HG02642 (cell line): ENCODE measurements at regions not wholly inside any gene's neighbourhood (a gene's known extent, or its start where the extent isn't known, plus 50 kb on each side); places are given as distances from the start of the nearest gene placed in this dataset.

Experiments used
- ATAC-seq: cut with Tn5 transposase; IDR thresholded peaks from one replicate; pipeline ENCODE4 v1.9.1; 2021; ENCODE audit warnings: mild to moderate bottlenecking; ENCODE audit not compliant: unreplicated experiment, poor library complexity

GRCh38 chr2:176637486-176638166 lies 368.4 kb downstream of the MTX2 start:
- peak; percentile 44 for ATAC-seq

DNA sequence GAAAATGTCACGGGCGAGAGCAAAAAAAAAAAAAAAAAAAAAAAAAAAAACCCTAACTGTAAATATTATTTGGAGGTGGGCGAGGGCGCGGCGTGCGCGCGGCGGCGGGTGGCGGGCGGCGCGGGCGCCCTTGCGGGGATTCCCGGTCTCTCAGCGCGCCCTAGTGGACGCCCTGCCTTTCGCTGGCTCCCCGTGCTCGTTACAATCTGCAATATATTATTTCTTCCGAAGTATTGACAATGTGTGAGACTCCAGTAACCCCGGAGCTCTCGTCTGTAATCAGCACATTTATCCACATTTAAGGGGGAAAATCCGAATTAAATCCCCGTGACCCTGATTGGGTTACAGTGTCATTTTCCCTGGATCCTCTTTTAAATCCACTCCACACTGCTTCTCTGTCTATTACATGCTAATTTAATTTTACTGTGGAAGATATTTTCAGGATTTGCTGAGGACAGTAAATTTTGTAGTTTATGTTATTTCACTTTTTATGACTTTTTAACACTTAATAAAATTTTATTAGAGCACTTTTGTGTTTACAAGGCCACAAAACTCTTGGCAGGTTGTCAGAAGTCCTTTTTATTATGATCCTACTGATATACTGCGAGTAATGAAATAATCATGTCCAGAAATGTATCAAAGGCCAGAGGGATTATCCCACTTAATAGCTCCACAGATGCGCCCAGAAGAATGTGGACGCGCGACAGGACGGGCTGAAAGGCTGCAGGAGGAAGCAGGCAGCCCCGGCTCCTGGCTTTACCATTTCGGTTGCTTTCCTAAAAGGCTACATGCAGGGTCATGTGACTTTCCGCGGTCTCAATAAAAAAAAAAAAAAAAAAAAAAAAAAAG lies 369.1 kb downstream of the MTX2 start:
- peak; percentile 89 for ATAC-seq

DNA sequence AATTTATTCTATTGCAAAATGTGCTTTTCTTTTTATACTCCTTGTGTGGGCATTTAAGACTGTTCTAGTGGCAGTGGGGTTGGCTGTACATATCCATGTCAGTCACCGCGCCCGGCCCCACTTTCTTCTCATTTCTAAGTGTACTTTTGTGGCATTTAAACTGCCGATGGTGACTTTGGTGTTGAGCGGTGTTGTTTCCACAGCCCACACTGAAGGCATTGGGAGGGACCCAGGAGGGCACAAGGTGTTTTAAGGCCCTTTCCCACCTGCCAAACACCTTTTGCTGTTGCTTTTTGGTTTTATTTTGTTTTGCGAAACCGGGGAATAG lies 369.7 kb downstream of the MTX2 start:
- ATAC-seq = no peak

DNA sequence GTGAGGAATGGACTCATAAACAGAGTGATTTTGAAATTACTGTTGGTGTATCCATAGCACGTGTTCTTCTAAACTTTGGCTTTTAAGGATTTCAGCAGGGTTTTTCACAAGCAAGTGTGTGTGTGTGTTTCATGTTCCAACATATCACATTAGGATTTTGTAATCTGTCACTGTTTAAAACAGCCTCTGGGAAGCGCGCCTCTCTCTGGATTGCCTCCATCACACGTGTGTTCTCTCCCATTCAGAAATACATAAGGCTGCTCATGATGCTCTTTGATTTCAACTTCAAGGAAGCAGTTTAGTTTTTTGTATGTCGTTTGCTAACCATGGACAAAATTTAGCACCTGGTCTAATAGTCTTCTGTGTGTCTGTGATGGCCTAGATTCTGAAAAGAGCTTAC lies 370.4 kb downstream of the MTX2 start:
- no peak for ATAC-seq

DNA sequence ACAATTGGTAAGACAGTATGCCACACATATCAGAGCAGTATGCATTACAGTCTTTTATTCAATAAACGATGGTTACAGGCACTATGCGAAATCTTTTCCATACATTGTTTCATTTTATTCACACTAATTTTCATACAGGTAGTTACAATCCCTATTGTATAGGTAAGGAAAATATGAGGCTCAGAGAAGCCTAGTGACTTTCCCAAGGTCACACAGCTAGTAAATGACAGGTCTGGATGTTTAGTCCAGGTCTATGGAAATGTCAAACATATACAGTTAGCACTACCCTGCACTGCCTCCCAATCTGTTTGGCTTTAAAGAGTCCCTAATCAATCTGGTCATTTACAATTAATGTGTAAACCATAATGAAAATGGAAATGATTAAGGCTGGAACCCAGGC lies 372.2 kb downstream of the MTX2 start:
- no peak for ATAC-seq

- ATAC-seq = peak; percentile 35
Measured at GRCh38 chr2:176642074-176642473, 372.8 kb downstream of the MTX2 start.

DNA sequence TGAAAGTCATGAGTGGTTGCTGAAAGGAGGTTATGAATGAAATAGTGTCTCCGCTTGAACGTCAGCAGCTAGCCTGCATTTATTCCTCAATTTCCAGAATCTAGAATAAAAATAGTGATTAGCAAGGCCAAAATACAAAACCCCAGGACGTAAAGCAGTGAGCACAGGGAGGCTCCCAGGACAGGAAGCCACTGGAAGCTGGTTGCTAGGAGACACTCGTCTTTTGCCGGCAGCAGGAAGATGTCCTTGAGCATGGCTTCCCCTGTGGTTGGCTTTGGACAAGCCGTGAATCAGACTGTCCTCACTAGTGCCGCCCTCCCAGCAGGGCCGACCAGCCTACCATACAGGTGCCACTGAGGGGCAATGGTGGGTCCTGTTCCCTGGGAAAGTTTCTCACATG lies 374.4 kb downstream of the MTX2 start:
- no peak for ATAC-seq

GRCh38 chr2:176645494-176645893 lies 376.3 kb downstream of the MTX2 start:
- no peak for ATAC-seq

- no peak for ATAC-seq
Measured at GRCh38 chr2:176646033-176646615, 376.9 kb downstream of the MTX2 start.

GRCh38 chr2:176647325-176648165 lies 378.3 kb downstream of the MTX2 start:
- no peak for ATAC-seq

- ATAC-seq = no peak
Measured at GRCh38 chr2:176648700-176649297, 379.6 kb downstream of the MTX2 start.

DNA sequence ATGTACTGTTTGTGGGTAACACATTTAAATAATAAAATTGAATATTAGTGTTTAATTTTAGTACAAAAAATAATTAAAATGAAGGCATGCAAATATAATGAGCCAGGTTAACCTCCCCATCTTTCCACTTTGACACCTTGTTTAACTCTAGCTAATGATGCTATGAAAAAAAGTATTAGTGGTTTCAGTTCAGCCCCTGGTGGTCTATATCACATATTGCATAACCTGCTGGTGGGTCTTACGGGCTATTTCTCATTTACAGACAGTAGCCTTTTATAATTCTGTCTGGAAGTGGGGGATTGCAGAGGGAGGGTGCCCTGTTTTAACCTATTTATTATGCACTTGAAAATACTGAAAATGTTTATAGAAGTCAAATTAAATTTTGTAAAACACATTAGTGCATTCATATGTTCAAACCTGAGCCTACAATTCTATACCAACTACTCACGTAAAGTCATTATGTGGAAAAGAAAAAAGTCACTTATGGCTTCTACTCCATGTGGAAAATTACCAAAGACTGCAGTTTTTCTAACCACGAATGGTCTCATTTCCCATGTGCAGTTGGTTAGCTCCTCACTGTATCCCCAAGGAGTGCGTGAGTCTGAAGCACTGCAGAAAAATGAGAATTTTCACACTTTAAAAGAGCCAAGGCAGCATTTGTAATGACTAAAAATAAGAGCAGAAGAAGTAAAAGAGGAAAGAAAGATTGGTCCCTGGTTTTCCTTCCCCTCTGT lies 381.0 kb downstream of the MTX2 start:
- ATAC-seq = no peak

- no peak for ATAC-seq
Measured at GRCh38 chr2:176650838-176651555, 381.8 kb downstream of the MTX2 start.

DNA sequence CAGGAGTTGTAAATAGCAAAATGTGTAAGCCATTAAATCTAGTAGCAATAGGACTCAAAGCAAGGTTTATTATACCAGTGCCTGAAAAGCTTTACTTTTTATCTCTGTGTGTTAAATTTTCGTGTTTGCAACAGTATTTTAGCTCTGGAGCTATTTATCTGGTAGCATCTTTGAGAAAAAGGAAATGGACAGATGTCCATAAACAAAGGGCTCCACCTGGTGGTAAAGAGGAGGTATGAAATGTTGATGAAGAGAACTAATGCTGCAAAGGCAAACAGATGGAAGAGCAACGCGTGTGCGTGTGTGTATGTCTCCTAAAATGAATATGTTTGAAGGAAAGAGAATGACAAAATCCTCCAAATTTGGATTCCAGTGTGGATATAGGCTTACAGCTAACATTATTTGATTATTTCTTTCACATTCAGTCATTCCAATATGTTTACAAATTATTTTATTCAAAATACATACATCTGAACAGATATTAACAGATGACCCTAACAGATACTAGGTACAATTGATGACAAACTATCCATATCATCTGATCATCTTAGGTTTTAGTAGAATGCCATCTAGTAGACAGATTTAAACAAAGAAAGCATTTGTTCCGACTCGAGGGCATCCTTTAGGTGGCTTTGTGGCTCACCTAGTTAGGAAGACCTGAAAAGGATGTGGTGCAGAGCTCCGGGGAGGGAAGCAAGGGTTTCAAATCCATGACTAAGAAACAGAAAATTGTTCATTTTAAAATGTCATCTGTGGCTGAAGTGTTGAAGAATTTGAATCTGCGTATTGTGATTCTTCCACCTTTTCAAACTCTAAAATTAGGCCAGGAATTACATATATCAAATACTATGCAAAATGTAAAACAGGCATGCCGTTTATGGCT lies 383.3 kb downstream of the MTX2 start:
- peak; percentile 64 for ATAC-seq

DNA sequence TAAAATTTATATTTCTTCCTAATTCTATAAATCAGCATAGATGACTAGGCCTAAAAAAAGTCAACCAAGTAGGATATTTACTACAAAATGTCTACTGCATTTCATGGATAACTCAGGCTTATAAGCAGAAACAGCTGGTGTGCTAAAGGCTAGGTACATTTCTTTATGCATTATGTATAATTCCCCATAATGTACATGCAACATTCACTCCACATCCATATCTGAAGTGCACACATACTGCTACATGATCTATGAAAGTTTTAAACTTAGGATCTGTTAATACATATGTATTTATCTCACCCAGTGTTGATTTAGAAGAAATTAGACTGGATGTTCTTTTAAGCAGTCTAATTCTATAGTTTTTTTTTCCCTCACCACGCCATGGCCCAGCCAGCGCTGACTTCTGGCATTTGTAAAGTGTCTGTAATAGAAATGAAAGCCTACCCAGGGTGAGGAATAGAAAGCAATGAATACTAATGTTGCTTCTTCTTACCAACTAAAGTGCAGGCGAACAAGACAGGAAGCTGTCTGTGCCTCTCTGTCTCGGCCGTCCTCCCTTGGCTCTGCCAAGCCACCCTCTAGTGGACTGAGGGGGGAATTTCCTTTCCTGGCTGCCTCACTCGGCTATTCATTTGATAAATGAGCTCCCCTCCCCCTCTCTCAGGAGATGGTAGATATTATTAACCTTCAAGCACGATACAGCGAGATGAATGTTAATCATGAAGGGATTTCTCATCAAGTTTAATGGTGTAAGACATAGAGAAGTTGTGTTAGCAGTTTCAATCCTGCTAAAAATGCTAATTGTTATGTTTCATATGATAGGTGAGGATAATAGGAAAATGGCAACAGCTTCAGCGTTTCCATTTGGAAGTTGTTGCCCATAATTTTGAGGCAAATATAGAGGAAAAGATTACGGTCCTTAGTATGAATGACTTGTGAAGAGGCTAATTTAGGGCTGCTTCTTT lies 384.5 kb downstream of the MTX2 start:
- ATAC-seq = peak; percentile 91

GRCh38 chr2:176656038-176656775 lies 387.0 kb downstream of the MTX2 start:
- ATAC-seq = no peak
